Epithelial cell of esophagus (primary cell): ENCODE measurements at regions not wholly inside any gene's neighbourhood (a gene's known extent, or its start where the extent isn't known, plus 50 kb on each side); places are given as distances from the start of the nearest gene placed in this dataset.

ENCODE experiments used
- DNase-seq: peaks from one replicate; pipeline ENCODE4 v3.0.0; 2010; ENCODE audit warnings: low read depth
- H3K4me3 ChIP-seq: 2 replicates; pipeline ENCODE4 v1.5.1; 2011; ENCODE audit warnings: mild to moderate bottlenecking, low read length, control low read depth
- TF ChIP-seq, protein P1 (sequence below): IDR thresholded peaks from 2 replicates; pipeline ENCODE4 v1.5.1; 2011; ENCODE audit warnings: low read depth, mild to moderate bottlenecking, low read length, control low read depth, inconsistent platforms; ENCODE audit not compliant: insufficient read depth; ENCODE audit errors: missing control alignments

DNA sequence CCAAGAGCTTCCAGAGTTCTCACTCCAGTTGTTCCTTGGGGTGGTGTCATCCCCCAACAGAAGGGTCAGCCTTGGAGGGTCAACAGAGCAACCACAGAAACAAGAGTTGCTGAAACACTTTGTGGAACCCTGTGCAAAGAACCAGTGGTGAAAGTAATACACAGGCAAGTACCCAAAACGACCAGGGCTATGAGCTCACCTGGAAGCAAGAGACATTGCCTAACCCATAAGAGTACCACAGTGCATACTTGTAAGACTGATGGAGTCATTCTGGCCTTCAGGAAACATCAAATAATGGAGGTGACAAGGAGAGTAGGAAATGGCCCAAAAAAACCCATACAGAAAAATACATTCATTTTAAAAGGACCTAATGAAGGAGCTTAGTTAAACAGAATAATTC is 184.3 kb upstream of the TSC22D1 start:
- H3K4me3 ChIP-seq, result no peak overlapping the region
- DNase-seq, result peak; percentile 79
- TF ChIP-seq, protein P1, sequence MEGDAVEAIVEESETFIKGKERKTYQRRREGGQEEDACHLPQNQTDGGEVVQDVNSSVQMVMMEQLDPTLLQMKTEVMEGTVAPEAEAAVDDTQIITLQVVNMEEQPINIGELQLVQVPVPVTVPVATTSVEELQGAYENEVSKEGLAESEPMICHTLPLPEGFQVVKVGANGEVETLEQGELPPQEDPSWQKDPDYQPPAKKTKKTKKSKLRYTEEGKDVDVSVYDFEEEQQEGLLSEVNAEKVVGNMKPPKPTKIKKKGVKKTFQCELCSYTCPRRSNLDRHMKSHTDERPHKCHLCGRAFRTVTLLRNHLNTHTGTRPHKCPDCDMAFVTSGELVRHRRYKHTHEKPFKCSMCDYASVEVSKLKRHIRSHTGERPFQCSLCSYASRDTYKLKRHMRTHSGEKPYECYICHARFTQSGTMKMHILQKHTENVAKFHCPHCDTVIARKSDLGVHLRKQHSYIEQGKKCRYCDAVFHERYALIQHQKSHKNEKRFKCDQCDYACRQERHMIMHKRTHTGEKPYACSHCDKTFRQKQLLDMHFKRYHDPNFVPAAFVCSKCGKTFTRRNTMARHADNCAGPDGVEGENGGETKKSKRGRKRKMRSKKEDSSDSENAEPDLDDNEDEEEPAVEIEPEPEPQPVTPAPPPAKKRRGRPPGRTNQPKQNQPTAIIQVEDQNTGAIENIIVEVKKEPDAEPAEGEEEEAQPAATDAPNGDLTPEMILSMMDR, result no peak

DNA sequence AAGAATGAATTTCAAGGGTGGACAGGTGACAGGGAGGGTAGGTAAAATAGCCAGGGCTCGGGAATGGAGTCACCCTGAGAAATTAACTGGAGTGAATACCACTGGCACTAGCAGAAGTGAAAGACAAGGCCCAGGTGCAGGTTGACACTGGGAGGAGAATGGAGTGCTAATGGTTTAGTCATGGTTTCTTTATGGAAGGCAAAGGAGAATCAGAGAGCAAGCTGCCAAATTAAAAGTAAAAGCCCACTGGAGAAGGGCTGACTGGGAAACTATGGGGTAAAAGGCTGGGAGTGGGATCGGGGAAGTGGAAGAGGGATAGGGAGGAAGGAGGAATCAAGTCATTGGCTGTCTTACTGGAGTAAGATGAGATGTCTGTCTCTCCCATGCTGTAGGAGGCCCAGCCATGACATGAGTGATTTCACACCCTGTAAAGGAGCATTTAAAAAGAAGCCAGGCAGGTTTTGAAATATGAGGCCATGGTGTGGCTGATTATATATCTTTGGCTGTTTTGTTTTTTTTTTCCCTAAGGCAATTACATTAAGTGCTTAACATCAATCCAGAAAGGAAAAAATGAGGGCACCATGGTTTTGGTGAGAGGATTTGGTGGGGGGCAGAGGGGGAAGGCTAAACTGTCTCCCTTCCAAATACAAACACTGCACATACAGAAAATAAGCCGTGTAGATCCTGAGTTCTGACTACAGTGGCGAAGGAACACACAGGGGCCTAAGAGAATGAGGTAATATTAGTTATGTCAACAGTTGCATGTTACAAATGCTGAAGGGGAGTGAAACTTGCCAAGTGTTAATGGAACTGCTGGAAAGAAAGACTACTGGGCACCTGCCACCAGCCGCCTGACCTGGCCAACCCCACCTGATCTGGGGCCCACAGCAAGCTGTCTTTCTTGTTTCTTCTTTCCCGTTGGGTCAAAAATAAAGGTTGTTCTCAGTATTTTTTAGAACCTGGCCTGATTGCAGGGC is 183.5 kb upstream of the TSC22D1 start:
- TF ChIP-seq, protein P1, result no peak
- DNase-seq, result peak; percentile 83
- peak overlapping the region; percentile 1 for H3K4me3 ChIP-seq

DNA sequence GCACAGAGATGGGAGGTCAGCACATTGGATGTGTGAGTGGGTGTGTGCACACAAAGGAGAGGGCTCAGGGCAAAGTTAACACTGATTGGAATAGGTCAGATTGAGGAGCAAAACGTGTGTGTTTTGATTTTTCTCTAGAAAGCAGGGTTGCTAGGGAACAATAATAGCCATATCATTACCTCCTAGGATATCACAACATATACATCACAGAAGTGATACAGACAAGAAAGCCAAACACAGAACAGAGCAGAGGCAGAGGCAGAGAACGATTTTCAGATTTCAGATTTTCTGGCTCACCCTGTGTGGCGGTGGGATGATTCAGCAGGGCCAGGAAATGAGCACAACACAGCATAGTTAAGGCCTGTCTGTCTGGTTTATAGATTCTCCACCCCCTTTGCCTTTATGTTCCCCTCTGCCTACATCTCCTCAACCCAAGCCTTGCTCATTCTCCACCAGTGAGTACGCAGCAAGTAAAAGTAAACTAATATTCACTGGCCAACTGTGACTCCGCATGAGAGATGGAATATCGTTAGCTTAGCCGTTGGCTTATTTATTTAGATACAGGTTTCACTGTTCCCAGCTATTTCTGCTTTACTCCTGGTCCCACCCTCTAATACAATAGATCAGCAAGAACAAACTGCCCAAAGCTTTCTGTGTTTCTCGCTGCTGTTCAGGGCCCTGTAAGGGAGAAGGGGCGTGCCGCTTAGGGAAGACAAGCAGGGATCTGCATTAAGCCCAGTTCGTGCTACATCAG is 182.7 kb upstream of the TSC22D1 start:
- TF ChIP-seq, protein P1, result no peak
- DNase-seq, result peak; percentile 97

DNA sequence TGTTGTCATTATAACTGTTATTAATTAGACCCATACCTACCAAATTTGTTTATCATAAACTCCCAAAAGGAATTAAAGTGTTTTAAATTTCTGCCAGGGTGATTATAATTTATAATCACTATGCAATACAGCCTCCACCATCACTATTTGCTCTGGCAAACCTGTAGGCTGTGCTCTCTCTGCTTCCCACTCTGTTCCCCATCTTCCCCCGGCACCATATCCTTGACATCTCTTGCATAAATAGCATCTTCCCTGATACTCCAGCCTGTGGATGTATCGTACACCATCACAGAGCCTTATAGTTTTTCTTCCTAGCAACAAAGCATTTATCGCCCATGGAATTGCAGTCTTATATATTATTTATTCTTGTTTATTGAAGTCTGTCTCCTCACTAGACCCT is 181.5 kb upstream of the TSC22D1 start:
- no peak for DNase-seq
- TF ChIP-seq, protein P1, result no peak
- H3K4me3 ChIP-seq, result no peak overlapping the region

More for the DNA sequence above, 182.7 kb upstream of the TSC22D1 start:
- H3K4me3 ChIP-seq, result peak overlapping the region; percentile 6

DNA sequence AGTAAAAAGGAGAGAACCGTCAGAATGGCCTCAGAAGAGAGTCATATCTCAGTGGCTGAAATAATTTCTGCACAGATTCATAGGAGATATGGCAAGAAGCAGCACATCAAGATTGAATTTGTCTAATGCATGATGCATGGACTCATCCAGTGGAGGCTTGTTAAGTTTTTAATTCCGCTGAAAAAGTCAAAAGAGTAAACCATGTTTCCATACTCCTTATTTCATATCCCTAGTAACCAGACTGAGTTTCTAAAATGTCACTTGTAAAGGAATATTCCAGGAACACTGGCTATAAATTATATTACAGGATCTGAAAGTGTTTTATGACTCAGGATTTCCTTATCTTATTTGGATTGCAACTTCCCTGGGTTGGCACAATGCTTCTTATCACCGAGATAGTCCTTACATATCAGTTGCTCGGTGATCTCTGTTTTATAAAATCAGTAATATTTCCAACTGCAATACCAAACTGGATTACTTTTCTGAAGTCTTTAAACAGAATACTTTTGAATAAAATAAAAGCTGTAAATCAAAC is 180.2 kb upstream of the TSC22D1 start:
- TF ChIP-seq, protein P1, result no peak
- H3K4me3 ChIP-seq, result no peak overlapping the region
- DNase-seq, result no peak

DNA sequence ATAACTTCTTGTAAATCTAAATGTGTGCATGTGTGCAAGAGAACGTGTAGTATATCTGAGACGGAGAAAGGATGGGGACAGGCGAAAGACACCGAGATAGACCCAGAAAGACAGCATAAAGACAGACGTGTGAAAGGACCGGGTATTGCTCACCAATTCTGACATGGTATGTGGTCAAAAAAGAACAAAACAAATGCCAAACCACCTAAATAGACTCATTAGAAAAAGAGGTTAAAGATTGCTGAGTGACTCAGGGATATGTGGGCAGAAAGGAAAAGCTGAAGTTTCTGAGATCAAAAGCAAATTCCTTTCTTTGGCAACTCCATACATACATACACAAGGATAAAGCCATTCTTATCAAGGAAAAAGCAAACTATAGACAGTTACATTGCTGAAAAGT is 179.7 kb upstream of the TSC22D1 start:
- no peak overlapping the region for H3K4me3 ChIP-seq
- peak; percentile 72 for DNase-seq
- TF ChIP-seq, protein P1, result no peak
